Uterus (tissue), 3 donors: ENCODE measurements at regions not wholly inside any gene's neighbourhood (a gene's known extent, or its start where the extent isn't known, plus 50 kb on each side); places are given as distances from the start of the nearest gene placed in this dataset.

Source experiments
- DNase-seq, 2 donors: peaks; one replicate each; pipeline ENCODE4 v3.0.0-alpha.2; 2019 to 2020
- H3K27ac ChIP-seq, 2 donors: fragments of 200-600 bp; sonication (generic); 1 replicate in 1 of 2; 2 replicates in 1 of 2; pipeline ENCODE4 v1.5.1; 2016 to 2018
- H3K27me3 ChIP-seq, 2 donors: fragments of 200-600 bp; sonication (generic); one replicate each; pipeline ENCODE4 v1.5.1; 2018 to 2019; ENCODE audit warnings: control low read depth in 1 of 2
- H3K36me3 ChIP-seq, 2 donors: fragments of 200-600 bp; sonication (generic); one replicate each; pipeline ENCODE4 v1.5.1; 2019; ENCODE audit warnings: control low read depth in 1 of 2
- H3K4me1 ChIP-seq, 2 donors: fragments of 200-600 bp; sonication (generic); one replicate each; pipeline ENCODE4 v1.5.1; 2018 to 2019; ENCODE audit warnings: control low read depth in 1 of 2
- H3K4me3 ChIP-seq, 2 donors: fragments of 200-600 bp; sonication (generic); 1 replicate in 1 of 2; 2 replicates in 1 of 2; pipeline ENCODE4 v1.5.1; 2018 to 2019; ENCODE audit warnings: mild to moderate bottlenecking in 1 of 2
- H3K9me3 ChIP-seq, 2 donors: fragments of 200-600 bp; sonication (generic); one replicate each; pipeline ENCODE4 v1.5.1; 2019; ENCODE audit warnings: control low read depth in 1 of 2
- CTCF ChIP-seq, 4 experiments: fragments of 200-600 bp in 2 of 4; fragments of 450-650 bp in 2 of 4; sonication (generic) in 2 of 4; IDR thresholded peaks; one replicate each; pipeline ENCODE4 v1.5.1; 2016 to 2019; ENCODE audit warnings: antibody characterized with exemption in 4 of 4, mild to moderate bottlenecking in 2 of 4, moderate library complexity in 1 of 4
- POLR2A ChIP-seq, 2 donors: fragments of 450-650 bp; IDR thresholded peaks; one replicate each; pipeline ENCODE4 v1.6.1; 2016; ENCODE audit warnings: antibody characterized with exemption in 2 of 2, mild to moderate bottlenecking in 1 of 2, moderate library complexity in 1 of 2
- intact Hi-C: fragments of 100-400 bp; cut with DNase I; formaldehyde crosslinking; loops from one replicate; pipeline ENCODE4 v1.15.1; 2023; ENCODE audit warnings: low total_unique reads
- donor health status: DM: yes; HTN: yes; CAD: no.

- Histone ChIP-seq H3K36me3 (no peaks in the 10 kb centered on the region), H3K27ac (no peak overlapping the region), H3K9me3 (no peaks in the 10 kb centered on the region), H3K4me1 (no peaks in the 10 kb centered on the region), H3K27me3 (no peaks in the 10 kb centered on the region), H3K4me3 (no peak overlapping the region)
- intact Hi-C loops, result no loop called here
- TF ChIP-seq POLR2A (IDR thresholded peaks at IDR 0.05) (no peak), CTCF (IDR thresholded peaks at IDR 0.05) (no peak)
- no peak for DNase-seq
These were observed 289.7 kb upstream of the NRIP1 start for GRCh38 chr21:15354516-15354915.

GRCh38 chr21:15355066-15355465, 290.3 kb upstream of the NRIP1 start:
- TF ChIP-seq CTCF (IDR thresholded peaks at IDR 0.05) (no peak), POLR2A (IDR thresholded peaks at IDR 0.05) (no peak)
- H3K36me3 ChIP-seq, result no peaks in the 10 kb centered on the region
- no peak for DNase-seq
- H3K27me3 ChIP-seq, result no peaks in the 10 kb centered on the region
- no peaks in the 10 kb centered on the region for H3K9me3 ChIP-seq
- H3K4me1 ChIP-seq, result no peaks in the 10 kb centered on the region
- no peak overlapping the region for H3K27ac ChIP-seq
- intact Hi-C loops, result no loop called here
- H3K4me3 ChIP-seq, result no peak overlapping the region

- H3K4me1 ChIP-seq, result no peaks in the 10 kb centered on the region
- TF ChIP-seq CTCF (IDR thresholded peaks at IDR 0.05) (no peak), POLR2A (IDR thresholded peaks at IDR 0.05) (no peak)
- intact Hi-C loops, result no loop called here
- H3K4me3 ChIP-seq, result no peak overlapping the region
- H3K27me3 ChIP-seq, result no peaks in the 10 kb centered on the region
- H3K9me3 ChIP-seq, result no peaks in the 10 kb centered on the region
- H3K36me3 ChIP-seq, result no peaks in the 10 kb centered on the region
- DNase-seq, result no peak
- H3K27ac ChIP-seq, result no peak overlapping the region
These were observed 294.5 kb upstream of the NRIP1 start for GRCh38 chr21:15359251-15359650.

GRCh38 chr21:15362458-15362857, 297.7 kb upstream of the NRIP1 start:
- Histone ChIP-seq H3K27ac (no peak overlapping the region), H3K27me3 (no peaks in the 10 kb centered on the region), H3K36me3 (no peaks in the 10 kb centered on the region), H3K9me3 (no peaks in the 10 kb centered on the region), H3K4me3 (no peak overlapping the region), H3K4me1 (no peaks in the 10 kb centered on the region)
- intact Hi-C loops, result no loop called here
- no peak for DNase-seq
- TF ChIP-seq POLR2A (IDR thresholded peaks at IDR 0.05), result no peak
- no peak for TF ChIP-seq CTCF (IDR thresholded peaks at IDR 0.05)

- no peak overlapping the region for H3K4me3 ChIP-seq
- no peaks in the 10 kb centered on the region for H3K4me1 ChIP-seq
- no peaks in the 10 kb centered on the region for H3K36me3 ChIP-seq
- TF ChIP-seq POLR2A (IDR thresholded peaks at IDR 0.05) (no peak), CTCF (IDR thresholded peaks at IDR 0.05) (no peak)
- intact Hi-C loops, result no loop called here
- no peak for DNase-seq
- H3K27ac ChIP-seq, result no peak overlapping the region
- H3K9me3 ChIP-seq, result no peaks in the 10 kb centered on the region
- H3K27me3 ChIP-seq, result no peaks in the 10 kb centered on the region
These were observed 299.1 kb upstream of the NRIP1 start for GRCh38 chr21:15363921-15364320.
